Fibroblast of skin of scalp (primary cell): ENCODE measurements at regions not wholly inside any gene's neighbourhood (a gene's known extent, or its start where the extent isn't known, plus 50 kb on each side); places are given as distances from the start of the nearest gene placed in this dataset.

Experiments
- DNase-seq: peaks from one replicate; pipeline ENCODE4 v3.0.0-alpha.2; 2013

DNA sequence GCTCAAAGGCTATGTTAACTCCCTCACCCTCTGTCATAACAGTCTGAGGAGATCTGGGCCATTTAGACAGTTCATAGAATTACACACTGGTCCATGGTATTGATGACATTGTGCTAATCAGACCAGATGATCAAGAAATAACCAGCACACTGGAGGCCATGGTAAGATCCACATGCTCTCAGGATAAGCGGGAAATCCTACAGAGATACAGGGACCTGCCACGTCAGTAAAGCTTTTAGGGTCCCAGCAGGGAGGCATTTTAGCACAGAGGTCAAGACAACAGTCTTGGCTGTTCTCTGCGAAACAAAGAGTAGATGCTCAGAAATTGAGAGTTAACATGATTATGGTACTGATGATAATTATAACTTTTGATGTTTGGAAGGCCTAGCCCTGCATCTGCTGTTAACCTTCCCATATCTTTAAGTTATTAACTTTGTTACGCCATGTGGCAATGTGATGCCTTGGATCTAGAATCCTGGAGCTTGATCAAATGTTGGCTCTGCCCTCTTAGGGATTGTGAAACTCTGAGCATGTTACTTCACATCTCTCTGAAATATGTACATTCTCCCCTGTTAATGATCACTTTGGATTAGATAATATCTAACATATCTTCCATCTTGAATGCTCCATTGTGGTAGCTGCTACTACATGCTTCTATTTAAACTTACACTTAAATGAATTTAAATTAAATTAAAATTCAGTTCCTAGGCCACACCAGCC lies 172.0 kb upstream of the SOX9 start:
- no peak for DNase-seq

DNA sequence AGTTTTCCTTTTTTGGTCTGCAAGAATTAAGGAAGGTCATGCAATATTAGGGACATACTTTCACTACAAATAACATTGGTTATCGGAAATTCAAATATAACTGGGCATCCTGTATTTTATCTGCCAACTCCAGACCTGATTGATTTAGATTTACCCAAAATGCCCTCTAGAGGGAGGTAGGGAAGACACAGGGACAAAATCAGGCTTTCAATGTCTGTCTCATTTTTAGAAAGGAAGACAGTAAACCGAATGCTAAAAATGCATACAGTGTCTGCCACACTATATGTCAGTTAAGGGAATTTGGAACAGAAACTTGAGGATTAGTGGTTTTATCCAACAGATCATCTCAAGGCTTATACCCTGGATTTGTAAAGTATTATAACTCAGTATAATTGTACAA lies 161.7 kb upstream of the SOX9 start:
- no peak for DNase-seq

DNA sequence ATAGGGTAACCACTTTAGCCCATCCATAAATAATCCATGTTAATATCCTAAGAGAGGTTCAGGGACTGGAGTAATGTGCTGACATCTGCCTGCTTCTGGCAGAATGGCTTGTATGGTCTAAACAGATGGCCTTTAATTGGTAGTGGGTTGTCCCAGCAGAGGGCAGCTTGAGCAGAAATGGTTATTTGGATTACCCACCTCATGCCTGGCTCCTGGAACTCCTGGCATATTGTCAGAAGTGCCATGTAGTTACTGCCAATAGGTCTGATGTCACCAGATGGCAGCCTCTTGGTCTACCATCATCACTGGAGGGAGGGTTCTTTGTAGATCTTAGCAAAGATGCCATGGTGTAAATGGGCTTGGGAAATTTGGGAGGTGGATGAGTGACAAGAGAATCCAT lies 157.5 kb upstream of the SOX9 start:
- no peak for DNase-seq

DNA sequence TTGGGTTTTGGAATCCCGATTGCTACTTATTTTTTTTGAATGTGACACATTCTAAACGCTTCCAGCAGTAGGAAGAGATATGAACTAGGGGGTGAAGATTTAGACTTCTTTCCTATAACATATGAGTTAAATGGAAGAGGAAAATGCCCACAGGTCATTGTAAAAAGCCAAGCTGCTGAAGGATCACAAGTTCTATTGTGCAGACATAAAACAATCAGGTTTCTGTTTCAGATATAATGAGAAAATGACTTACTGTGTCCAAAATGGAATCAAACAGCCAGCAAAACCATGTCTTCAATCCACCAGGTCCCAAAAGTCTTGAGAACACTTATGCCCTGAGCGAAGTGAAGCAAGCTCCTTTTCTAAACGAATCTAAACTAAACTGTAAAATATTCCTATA lies 157.0 kb upstream of the SOX9 start:
- DNase-seq, result no peak

GRCh38 chr17:71964559-71964958 lies 156.3 kb upstream of the SOX9 start:
- DNase-seq, result no peak

DNA sequence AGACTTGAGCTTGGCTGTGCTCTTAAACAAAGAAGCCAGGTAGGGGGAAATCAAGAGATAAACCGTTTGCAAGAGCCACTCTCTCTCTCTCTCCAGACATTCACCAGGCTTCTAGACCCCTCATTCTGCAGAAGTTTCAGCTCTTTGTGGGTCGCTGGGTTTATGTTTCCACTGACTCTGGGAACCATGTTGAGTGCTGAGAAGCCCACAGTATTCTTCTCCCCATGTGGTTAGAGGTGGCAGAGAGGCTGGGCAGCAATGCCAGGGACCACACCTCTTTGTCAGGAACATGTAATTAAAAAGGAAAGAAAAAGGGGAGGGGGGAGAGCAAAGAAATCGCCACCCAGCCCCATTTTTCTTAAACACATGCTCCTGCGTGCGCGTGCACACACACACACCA lies 154.8 kb upstream of the SOX9 start:
- no peak for DNase-seq

DNA sequence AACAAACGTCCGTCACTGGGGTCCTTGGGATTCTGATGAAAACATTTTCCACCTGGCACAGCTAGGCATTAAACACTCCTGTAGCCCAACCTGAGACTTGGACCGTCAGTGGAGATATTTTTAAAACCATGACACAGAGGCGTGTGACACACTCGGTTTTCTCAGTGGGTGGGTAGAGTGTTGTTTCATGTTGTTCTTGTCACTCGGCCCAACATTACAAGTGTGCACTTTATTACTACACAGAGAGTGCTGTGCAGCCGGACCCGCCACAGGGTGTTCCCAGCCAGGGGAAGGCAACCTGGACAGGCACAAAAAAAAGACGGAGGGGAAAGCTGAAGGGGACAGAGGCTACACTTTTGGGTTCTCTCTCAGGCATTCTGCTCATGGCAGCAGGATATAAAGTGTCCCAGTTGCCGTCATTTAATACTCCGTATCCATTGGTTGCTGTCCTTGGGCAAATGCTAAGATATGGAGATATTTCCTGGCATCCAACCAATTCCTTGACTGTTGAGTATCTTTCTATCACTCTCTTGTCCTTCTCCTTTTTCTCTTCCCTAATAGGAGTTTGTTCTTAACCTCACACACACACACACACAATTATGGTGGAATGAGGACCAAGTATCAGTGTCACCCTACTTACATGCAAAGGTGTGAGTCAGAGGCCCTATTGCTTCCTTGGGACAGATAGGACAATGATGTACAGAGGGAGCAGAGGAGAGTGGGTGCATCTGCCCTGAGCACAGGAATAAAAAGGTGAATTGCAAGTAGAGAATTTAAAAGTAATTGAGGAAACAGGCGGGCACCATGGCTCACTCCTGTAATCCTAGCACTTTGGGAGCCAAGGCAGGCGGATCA lies 154.1 kb upstream of the SOX9 start:
- no peak for DNase-seq

DNA sequence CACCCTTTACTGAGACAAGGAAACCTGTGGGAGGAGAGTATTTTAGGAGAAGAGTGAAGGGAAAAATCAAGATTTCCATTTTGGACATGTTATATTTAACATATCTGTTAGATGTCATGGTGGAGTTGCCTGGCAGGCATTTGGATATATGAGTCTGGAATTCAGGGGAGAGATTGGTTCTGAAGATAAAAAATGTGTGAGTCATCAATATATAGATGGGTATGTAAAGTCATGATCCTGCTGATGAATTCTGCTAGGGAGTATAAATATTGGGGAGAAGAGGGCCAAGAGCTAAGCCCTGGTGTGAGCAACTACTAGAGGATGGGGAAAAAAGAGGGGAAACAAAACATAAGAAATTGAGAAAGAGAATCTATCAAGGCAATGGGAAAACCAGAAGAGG lies 151.3 kb upstream of the SOX9 start:
- no peak for DNase-seq

DNA sequence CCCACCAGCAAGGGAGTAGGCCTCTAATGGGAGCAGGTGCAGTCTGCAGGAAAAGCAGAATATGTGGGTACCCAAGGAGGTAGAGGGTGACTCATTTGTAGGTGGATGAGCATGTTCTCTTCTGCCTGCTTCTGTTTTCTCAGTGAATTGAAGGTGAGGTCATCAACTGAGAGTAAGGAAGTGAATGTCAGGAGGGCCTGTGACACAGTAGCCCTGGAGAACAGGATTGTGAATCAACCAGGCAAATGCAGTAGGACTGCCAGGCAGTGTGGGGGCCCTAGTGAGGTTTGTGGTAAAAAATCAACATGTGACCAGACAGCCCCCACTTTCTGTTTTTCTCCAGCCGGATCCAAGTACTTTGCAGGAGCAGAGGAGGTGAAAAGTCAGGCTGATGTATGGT lies 150.5 kb upstream of the SOX9 start:
- DNase-seq, result no peak

DNA sequence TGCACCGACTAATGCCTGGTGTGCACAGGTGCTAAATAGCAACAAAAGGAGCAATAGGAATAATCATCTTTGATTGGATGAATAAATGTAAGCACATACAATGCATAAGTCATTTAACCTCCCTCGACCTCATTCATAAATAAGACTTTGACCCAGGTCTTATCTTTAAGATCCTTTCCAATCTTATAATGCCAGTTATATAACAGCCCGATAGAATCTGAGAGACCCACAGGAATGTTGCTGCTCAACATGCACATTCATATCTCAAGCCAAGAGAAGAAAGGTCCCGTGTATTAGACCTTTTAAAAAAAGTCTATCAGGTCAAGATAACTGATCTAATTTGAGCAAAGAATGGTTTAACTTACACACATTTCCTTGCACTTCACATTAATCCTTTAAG lies 146.8 kb upstream of the SOX9 start:
- DNase-seq, result no peak

DNA sequence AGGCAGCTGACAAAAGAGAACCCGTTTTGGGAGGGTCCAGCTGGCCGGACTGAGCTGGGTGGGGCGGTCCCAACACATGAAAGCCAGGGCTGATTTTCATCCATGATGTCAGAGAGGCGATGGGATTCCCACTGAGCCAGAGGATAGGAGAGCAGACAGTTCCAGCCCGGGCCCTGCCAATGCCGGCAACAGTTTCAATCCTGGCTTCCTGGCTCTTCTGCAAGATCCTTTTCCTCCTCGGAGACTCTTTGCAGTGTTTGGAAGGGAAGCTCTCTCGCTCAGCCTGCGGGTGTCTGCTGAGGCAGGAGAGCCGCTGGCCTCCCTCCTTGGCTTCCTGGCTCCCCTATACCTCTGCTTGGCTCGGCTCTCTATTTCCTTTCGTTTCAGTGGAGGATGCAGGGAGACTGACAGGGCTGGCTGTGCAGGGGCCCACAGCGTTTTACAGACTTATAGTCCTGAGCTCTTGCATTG lies 145.5 kb upstream of the SOX9 start:
- peak; percentile 37 for DNase-seq

DNA sequence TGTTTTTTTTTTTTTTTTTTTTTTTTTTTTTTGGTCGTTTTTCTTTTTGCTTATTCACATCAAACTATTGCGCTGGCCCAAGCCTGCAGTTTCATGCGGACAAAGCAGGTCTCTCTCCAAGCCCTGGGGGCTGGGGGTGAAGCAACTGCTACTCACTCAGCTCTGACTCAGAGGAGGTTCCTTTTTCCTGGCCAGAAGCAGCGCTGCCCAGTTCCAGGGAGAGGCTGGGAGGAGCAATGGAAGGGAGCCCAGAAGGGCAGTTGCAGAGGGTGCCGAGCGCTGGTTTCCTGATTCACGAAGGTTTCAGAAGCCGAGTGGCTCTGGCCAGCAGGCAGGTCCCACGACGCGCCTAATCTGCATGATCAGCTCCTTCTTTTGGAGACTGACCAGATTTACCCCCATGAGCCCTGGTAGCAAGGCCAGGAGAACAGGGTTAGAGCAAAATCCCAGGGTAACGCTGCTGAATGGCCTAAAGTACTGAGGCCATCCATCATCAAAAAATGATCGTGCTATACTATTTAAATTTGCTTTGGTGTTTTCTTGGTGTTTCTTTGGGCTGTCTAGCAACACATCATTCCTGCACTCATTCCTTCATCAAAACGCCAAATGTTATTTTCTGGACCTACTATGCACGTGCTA lies 144.7 kb upstream of the SOX9 start:
- DNase-seq, result peak; percentile 77

DNA sequence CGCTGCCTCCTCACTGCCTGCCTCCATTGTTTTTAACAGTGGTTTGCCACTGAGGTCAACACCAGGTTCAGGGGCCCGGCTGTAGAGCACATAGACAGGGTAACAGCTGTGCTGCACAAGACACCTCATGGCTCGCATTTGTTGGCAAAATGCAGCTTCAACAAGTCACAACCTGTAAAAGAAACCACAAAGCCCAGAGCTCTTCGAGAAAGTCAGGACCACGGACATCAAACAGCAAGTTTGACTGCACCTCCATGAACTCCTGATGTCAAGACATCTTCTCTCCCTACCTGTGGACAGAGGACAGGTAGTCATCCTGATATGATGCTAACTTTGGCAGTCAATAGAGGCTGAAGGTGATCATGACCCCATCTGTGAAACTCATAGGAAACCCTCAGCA lies 142.4 kb upstream of the SOX9 start:
- no peak for DNase-seq

DNA sequence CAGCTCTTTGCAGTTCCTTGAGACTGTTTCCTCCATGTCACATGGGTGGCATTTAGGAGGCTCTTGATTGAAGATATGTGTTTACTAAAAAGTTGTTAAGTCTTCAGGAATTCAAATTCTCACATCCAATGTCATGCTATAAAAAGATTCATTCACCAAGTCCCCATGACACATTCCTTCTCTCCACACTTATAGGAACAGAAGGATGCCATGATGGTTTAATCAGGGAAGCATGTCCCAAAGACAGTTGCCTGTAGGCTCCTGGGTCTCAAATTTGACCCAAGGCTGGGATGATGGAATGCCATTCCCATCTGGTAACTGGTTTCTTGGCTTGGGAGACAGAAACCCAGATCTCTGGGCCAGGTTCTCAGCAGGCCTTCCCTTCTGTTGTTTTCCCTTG lies 140.6 kb upstream of the SOX9 start:
- no peak for DNase-seq

GRCh38 chr17:71983828-71984227 lies 137.0 kb upstream of the SOX9 start:
- DNase-seq, result no peak

GRCh38 chr17:71985111-71986039 lies 135.4 kb upstream of the SOX9 start:
- peak; percentile 31 for DNase-seq

DNA sequence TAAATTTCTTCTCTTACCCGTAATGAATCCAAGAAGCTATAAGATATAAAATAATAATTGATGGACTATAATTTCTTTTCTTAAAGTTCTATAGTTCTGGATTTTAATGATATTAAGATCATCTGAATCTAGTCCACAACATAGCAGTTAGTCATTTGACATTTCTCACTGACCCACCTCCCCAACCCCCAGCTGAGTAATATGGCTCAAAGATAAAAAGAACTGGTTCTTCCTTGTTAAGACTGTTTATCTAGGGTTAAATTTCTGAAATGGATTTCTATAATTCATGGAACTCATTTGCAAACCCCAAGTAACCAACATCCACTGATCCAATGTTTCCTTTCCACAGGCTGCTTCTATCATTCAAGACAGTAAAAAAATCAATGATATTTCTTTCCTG lies 133.9 kb upstream of the SOX9 start:
- DNase-seq, result no peak

DNA sequence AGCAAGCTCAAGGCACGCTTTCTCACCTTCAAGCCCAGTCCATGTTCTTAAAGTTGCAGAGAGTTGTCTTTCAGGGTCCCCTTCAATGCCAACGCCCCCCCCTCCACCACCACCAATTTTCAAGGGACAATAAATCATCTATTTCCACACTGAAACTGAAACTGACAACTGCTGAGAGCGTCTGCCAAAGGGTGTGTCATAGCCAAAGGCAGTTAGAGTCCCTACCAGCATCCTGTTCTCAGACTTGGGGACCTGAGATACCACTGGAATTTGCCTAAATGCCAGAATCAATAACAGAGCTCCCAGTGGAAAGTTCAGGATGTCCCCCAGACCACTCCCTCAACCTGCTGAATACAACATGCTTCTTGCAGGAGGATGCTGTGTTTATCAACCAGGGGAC lies 133.2 kb upstream of the SOX9 start:
- no peak for DNase-seq

- DNase-seq, result no peak
These were observed 131.7 kb upstream of the SOX9 start for GRCh38 chr17:71989117-71989516.

- DNase-seq, result no peak
These were observed 127.5 kb upstream of the SOX9 start for GRCh38 chr17:71993363-71993762.

- no peak for DNase-seq
These were observed 125.2 kb upstream of the SOX9 start for GRCh38 chr17:71995590-71995989.

GRCh38 chr17:72004011-72004427 lies 116.8 kb upstream of the SOX9 start:
- no peak for DNase-seq
